ENCODE measurements at regions not wholly inside any gene's neighbourhood (a gene's known extent, or its start where the extent isn't known, plus 50 kb on each side); places are given as distances from the start of the nearest gene placed in this dataset.

DNA sequence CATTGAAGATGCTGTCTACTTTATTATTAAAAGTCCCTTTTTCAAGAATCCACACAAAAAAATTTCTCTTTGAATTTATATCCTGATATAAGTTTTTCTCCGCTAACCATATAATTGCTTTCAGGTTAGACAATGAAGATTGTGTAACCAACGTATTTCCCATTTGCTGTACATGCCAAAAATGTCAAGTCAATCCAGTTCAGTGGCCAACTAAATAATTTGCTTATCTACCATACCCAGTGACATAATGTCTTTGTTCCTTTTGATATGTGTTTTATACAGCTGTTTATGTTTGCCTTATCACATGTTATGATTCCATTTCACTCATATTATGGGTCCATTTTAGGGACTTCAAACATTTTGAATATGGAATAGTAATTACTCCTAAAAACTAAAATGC lies 349.9 kb downstream of the EFNA5 start:
- no peak overlapping the region for H3K27ac ChIP-seq
- TF ChIP-seq, protein P1, sequence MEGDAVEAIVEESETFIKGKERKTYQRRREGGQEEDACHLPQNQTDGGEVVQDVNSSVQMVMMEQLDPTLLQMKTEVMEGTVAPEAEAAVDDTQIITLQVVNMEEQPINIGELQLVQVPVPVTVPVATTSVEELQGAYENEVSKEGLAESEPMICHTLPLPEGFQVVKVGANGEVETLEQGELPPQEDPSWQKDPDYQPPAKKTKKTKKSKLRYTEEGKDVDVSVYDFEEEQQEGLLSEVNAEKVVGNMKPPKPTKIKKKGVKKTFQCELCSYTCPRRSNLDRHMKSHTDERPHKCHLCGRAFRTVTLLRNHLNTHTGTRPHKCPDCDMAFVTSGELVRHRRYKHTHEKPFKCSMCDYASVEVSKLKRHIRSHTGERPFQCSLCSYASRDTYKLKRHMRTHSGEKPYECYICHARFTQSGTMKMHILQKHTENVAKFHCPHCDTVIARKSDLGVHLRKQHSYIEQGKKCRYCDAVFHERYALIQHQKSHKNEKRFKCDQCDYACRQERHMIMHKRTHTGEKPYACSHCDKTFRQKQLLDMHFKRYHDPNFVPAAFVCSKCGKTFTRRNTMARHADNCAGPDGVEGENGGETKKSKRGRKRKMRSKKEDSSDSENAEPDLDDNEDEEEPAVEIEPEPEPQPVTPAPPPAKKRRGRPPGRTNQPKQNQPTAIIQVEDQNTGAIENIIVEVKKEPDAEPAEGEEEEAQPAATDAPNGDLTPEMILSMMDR (IDR thresholded peaks at IDR 0.05), result no peak
- H3K9me3 ChIP-seq, result no peaks in the 10 kb centered on the region
- H3K36me3 ChIP-seq, result no peaks in the 10 kb centered on the region
- H3K4me3 ChIP-seq (ENCODE audit: low read depth in 1 of 2, low read length in 1 of 2), result no peak overlapping the region
- no peaks in the 10 kb centered on the region for H3K27me3 ChIP-seq
- H3K4me1 ChIP-seq (ENCODE audit: control insufficient read depth in 1 of 2, insufficient read depth in 1 of 2, low read depth in 1 of 2, low read length in 1 of 2), result no peaks in the 10 kb centered on the region

DNA sequence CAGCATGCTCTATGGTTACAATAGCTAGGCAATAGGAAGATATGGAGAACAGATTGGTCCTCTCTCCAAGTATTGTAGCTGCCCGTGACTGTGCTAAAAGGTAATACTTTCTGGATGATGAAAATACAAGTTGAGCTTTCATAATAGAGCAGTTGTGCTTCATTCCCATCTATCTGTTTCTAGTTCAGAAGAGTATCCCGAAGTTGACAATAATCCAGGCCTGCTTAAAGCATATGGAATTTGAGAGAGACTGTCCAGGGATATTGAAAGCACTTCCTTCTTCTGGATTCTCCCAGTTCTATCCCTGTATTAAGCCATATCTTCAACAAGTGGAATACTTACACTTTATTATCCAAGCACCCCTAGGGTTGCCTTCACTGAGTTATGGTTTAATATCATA lies 350.4 kb downstream of the EFNA5 start:
- Histone ChIP-seq H3K27me3 (no peaks in the 10 kb centered on the region), H3K4me3 (ENCODE audit: low read depth in 1 of 2, low read length in 1 of 2) (no peak overlapping the region), H3K36me3 (no peaks in the 10 kb centered on the region), H3K27ac (no peak overlapping the region), H3K9me3 (no peaks in the 10 kb centered on the region), H3K4me1 (ENCODE audit: control insufficient read depth in 1 of 2, insufficient read depth in 1 of 2, low read depth in 1 of 2, low read length in 1 of 2) (no peaks in the 10 kb centered on the region)
- TF ChIP-seq, protein P1 (IDR thresholded peaks at IDR 0.05), result no peak

DNA sequence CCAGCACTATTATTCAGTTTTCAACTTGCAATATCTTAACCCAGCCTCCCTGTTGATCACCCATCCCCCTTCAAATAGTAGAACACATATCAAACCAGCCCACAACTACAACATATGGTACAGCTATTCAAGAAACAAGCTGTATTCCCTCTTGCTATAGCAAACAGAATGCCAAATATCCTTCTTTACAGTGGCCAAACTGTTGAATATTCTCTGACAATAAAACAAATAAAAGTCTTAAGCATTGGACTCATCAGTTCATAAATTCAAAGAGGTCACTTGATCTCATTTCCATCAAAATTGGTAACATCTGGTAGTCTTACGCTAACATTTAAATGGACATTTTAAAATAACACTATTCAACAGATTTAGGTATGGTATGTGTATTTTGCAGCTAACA lies 350.8 kb downstream of the EFNA5 start:
- Histone ChIP-seq H3K4me1 (ENCODE audit: control insufficient read depth in 1 of 2, insufficient read depth in 1 of 2, low read depth in 1 of 2, low read length in 1 of 2) (no peaks in the 10 kb centered on the region), H3K9me3 (no peaks in the 10 kb centered on the region), H3K27me3 (no peaks in the 10 kb centered on the region), H3K36me3 (no peaks in the 10 kb centered on the region), H3K27ac (no peak overlapping the region), H3K4me3 (ENCODE audit: low read depth in 1 of 2, low read length in 1 of 2) (no peak overlapping the region)
- TF ChIP-seq, protein P1 (IDR thresholded peaks at IDR 0.05), result no peak

DNA sequence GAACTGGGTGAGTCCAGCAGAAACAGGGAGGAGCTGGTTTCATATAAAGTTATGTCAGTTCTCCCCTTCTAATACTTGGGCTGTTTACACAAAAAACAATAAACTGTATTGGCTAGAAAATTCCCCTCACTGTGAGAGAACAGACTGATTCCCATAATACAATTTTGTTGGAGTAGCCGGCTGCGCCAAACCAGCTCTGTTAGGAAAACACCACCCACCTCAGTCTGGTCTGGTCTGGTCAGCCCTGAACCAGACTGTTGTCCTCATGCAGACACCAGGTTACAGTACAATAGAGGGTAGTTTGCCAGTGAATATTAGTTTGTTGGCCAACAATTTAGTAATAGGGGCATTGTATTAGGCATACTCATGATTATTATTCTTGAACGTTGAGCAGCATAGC lies 356.4 kb downstream of the EFNA5 start:
- H3K36me3 ChIP-seq, result no peaks in the 10 kb centered on the region
- no peak overlapping the region for H3K27ac ChIP-seq
- H3K4me3 ChIP-seq (ENCODE audit: low read depth in 1 of 2, low read length in 1 of 2), result no peak overlapping the region
- H3K9me3 ChIP-seq, result no peaks in the 10 kb centered on the region
- no peaks in the 10 kb centered on the region for H3K27me3 ChIP-seq
- TF ChIP-seq, protein P1 (IDR thresholded peaks at IDR 0.05), result no peak
- no peaks in the 10 kb centered on the region for H3K4me1 ChIP-seq (ENCODE audit: control insufficient read depth in 1 of 2, insufficient read depth in 1 of 2, low read depth in 1 of 2, low read length in 1 of 2)

DNA sequence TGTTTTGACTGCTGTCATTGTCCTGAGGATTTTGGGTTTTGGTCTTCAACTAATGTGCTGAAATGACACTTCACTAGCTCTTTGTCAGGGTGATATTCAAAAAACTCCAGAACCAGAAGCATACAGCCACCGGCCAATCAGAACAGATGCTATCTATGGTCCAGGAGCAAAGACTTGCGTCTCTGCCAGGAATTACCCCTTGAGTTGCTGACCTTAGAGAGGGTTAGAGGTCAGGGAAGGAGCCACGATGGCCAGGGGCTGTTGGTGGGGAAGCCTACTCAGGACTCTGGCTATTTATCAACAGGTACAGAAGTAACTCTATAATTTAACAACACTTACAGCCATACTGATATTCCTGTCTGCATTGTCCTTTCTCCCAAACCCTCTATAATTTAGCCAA lies 356.8 kb downstream of the EFNA5 start:
- TF ChIP-seq, protein P1 (IDR thresholded peaks at IDR 0.05), result no peak
- Histone ChIP-seq H3K9me3 (no peaks in the 10 kb centered on the region), H3K4me3 (ENCODE audit: low read depth in 1 of 2, low read length in 1 of 2) (no peak overlapping the region), H3K27me3 (no peaks in the 10 kb centered on the region), H3K4me1 (ENCODE audit: control insufficient read depth in 1 of 2, insufficient read depth in 1 of 2, low read depth in 1 of 2, low read length in 1 of 2) (no peaks in the 10 kb centered on the region), H3K27ac (no peak overlapping the region), H3K36me3 (no peaks in the 10 kb centered on the region)

DNA sequence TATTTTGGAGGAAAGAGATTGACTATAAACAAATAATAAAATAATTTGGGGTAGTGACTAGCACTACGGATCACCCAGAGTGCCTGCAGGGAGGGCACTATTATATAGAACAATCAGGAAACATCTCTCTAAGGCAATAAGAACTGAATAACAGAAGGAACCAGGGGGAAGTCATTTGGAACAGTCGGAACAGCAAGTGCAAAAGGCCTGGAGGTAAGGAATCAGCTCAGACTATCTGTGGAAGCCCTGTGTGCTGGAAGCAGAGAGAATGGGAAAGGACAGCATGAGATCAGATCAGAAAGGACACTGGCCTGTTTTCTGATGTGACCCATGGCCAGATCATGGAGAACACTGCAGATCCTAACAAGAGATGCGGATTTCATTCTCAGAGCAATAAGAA lies 357.6 kb downstream of the EFNA5 start:
- Histone ChIP-seq H3K4me1 (ENCODE audit: control insufficient read depth in 1 of 2, insufficient read depth in 1 of 2, low read depth in 1 of 2, low read length in 1 of 2) (no peaks in the 10 kb centered on the region), H3K36me3 (no peaks in the 10 kb centered on the region), H3K9me3 (no peaks in the 10 kb centered on the region), H3K27me3 (no peaks in the 10 kb centered on the region), H3K27ac (no peak overlapping the region), H3K4me3 (ENCODE audit: low read depth in 1 of 2, low read length in 1 of 2) (no peak overlapping the region)
- TF ChIP-seq, protein P1 (IDR thresholded peaks at IDR 0.05), result no peak

Measured in neutrophil (primary cell).